GM04503 (cell line): ENCODE measurements at regions not wholly inside any gene's neighbourhood (a gene's known extent, or its start where the extent isn't known, plus 50 kb on each side); places are given as distances from the start of the nearest gene placed in this dataset.

Experiments used
- DNase-seq: peaks from one replicate; pipeline ENCODE4 v3.0.0-alpha.2; 2012; ENCODE audit warnings: low read depth

- DNase-seq: no peak
Observed at GRCh38 chr7:115081772-115082171, 159.9 kb downstream of the MDFIC start.

DNA sequence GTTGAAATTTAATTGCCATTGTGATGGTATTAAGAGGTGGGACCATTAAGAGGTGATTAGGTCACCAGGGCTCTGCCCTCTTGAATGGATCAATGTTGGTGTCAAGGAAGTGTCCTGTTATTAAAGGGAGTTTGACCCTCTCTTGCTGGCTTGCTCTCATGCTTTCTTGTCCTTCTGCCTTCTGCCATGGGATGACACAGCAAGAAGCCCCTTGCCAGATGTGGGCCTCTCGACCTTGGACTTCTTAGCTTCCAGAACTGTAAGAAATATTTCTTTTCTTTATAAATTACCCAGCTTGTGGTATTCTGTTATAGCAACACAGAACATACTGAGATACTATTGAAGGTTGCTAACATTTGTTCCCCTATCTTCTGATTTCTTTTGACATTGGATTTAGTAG is 157.0 kb downstream of the MDFIC start:
- DNase-seq: no peak

DNA sequence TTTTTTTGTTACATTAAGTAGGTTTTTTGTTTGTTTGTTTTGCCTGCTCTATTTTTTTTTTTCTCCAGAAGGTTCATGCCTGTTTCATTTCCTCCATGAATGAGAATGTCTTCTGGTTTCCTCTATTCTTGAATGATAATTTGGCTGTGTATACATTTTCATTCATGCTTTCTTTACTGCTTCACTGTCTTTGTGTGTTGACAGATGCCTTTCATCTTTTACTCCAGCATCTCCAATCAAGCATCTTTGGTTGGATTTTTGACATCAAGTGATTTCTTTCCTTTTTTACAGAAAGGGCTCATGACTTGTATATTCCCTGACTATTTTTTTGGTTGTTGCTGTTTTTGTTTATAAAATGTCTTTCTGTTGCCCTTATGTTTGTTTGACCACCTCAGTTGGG is 156.5 kb downstream of the MDFIC start:
- DNase-seq: no peak

DNA sequence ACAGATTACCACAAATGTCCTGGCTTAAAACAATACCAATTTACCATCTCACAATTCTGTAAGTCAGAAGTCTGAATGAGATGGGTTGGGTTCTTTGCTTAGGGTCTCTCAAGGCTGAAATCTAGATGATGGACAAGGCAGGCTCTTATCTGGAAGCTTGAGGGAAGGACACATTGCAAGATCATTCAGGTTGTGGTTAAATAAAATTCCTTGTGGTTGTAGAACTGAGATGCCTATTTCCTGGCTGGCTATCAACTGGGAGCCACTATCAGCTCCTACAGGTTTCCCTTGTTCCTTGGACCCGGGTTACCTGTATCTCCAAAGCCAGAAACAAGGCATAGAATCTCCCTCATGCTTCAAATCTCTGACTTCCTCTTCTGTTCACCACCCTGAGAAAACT is 148.4 kb downstream of the MDFIC start:
- no peak for DNase-seq
